ENCODE measurements at regions not wholly inside any gene's neighbourhood (a gene's known extent, or its start where the extent isn't known, plus 50 kb on each side); places are given as distances from the start of the nearest gene placed in this dataset.

GRCh38 chr9:85433046-85433445 is 308.7 kb downstream of the AGTPBP1 start:
- TF ChIP-seq CTCF (IDR thresholded peaks at IDR 0.05) (no peak), EZH2 (IDR thresholded peaks at IDR 0.05; ENCODE audit: borderline replicate concordance, insufficient read depth, low read depth, low read length, poor library complexity, severe bottlenecking) (no peak)

Data from B cell (primary cell).